Sigmoid colon (tissue), 4 donors: ENCODE measurements at regions not wholly inside any gene's neighbourhood (a gene's known extent, or its start where the extent isn't known, plus 50 kb on each side); places are given as distances from the start of the nearest gene placed in this dataset.

ENCODE experiments used
- EP300 ChIP-seq, 4 donors: sonication (generic); formaldehyde crosslinking; IDR thresholded peaks; one replicate each; pipeline ENCODE4 v1.6.1; 2017; ENCODE audit warnings: antibody characterized with exemption in 4 of 4
- POLR2A ChIP-seq, 2 donors: fragments of 450-650 bp; IDR thresholded peaks; one replicate each; pipeline ENCODE4 v1.6.1; 2016; ENCODE audit warnings: antibody characterized with exemption in 2 of 2, mild to moderate bottlenecking in 2 of 2, moderate library complexity in 2 of 2
- POLR2AphosphoS5 ChIP-seq, 4 donors: sonication (generic); formaldehyde crosslinking; IDR thresholded peaks; one replicate each; pipeline ENCODE4 v1.6.1; 2017; ENCODE audit warnings: antibody characterized with exemption in 4 of 4
- TF ChIP-seq, protein P1 (sequence below), 4 experiments: fragments of 450-650 bp in 3 of 4; fragments of 200-600 bp in 1 of 4; IDR thresholded peaks; one replicate each; pipeline ENCODE4 v1.5.1; 2016 to 2019; ENCODE audit warnings: antibody characterized with exemption in 4 of 4, mild to moderate bottlenecking in 3 of 4, moderate library complexity in 2 of 4

DNA sequence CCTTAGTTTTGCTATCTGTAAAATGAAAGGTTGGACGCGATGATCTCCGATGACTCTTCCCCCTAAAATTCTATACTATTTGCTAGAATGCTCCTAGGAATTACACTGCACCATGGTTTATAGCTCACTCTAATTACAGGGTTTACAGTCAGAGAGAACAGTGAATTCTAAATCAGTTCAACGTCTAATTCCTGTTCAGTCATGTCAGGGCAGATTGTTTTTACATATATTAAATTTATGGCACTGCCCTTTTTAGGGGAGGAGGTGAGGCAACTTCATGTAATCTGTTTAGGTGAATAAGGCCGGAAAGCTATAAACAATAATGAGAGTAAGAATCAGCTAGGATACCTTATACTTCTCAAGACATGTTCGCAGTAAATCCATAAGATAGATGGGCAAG lies 293.9 kb downstream of the BAMBI start:
- TF ChIP-seq, protein P1, sequence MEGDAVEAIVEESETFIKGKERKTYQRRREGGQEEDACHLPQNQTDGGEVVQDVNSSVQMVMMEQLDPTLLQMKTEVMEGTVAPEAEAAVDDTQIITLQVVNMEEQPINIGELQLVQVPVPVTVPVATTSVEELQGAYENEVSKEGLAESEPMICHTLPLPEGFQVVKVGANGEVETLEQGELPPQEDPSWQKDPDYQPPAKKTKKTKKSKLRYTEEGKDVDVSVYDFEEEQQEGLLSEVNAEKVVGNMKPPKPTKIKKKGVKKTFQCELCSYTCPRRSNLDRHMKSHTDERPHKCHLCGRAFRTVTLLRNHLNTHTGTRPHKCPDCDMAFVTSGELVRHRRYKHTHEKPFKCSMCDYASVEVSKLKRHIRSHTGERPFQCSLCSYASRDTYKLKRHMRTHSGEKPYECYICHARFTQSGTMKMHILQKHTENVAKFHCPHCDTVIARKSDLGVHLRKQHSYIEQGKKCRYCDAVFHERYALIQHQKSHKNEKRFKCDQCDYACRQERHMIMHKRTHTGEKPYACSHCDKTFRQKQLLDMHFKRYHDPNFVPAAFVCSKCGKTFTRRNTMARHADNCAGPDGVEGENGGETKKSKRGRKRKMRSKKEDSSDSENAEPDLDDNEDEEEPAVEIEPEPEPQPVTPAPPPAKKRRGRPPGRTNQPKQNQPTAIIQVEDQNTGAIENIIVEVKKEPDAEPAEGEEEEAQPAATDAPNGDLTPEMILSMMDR (IDR thresholded peaks at IDR 0.05) = no peak
- TF ChIP-seq POLR2AphosphoS5 (IDR thresholded peaks at IDR 0.05) (no peak), EP300 (IDR thresholded peaks at IDR 0.05) (no peak), POLR2A (IDR thresholded peaks at IDR 0.05) (no peak)
